WTC11 (cell line): ENCODE measurements at regions not wholly inside any gene's neighbourhood (a gene's known extent, or its start where the extent isn't known, plus 50 kb on each side); places are given as distances from the start of the nearest gene placed in this dataset.
A peak's percentile ranks its signal among the peaks of the same experiment; 100 is the strongest.

Experiments
- ATAC-seq: fragments of 200-7000 bp; cut with Tn5 transposase; 2 replicates; pipeline ENCODE4 v1.10.0; 2021; ENCODE audit warnings: mild to moderate bottlenecking, moderate library complexity
- CTCF ChIA-PET: fragments of 300-600 bp; sonication (Branson Sonifier 250); formaldehyde crosslinking; loops from one replicate; lab custom pipeline; 2021; ENCODE audit warnings: antibody characterized with exemption; lab: Charles Lee
- POLR2A ChIA-PET: fragments of 350-600 bp; sonication (Branson Sonifier 250); formaldehyde crosslinking; loops from one replicate; lab custom pipeline; 2021; ENCODE audit warnings: antibody characterized with exemption; lab: Charles Lee
- DNase-seq: peaks from one replicate; pipeline ENCODE4 v3.0.0; 2021; ENCODE audit warnings: low spot score
- H3K27ac Mint-ChIP-seq: 2 replicates; pipeline ENCODE4 v1.8.0; 2021; ENCODE audit warnings: mixed read lengths
- H3K27me3 Mint-ChIP-seq: 2 replicates; pipeline ENCODE4 v1.8.0; 2021; ENCODE audit warnings: low read depth, mild to moderate bottlenecking, moderate library complexity, mixed read lengths
- H3K36me3 Mint-ChIP-seq: 2 replicates; pipeline ENCODE4 v1.8.0; 2021; ENCODE audit warnings: mixed read lengths
- H3K4me1 Mint-ChIP-seq: 2 replicates; pipeline ENCODE4 v1.8.0; 2022; ENCODE audit warnings: mixed read lengths
- H3K4me3 Mint-ChIP-seq: 2 replicates; pipeline ENCODE4 v1.8.0; 2021; ENCODE audit warnings: mild to moderate bottlenecking, moderate library complexity, mixed read lengths
- H3K9me3 Mint-ChIP-seq: 2 replicates; pipeline ENCODE4 v1.8.0; 2021; ENCODE audit warnings: mixed read lengths
- ATF6 ChIP-seq: sonication (generic); formaldehyde crosslinking; IDR thresholded peaks from 2 replicates; pipeline ENCODE4 v1.8.1; 2023; ENCODE audit warnings: mild to moderate bottlenecking, missing genetic modification reagents
- CBFB ChIP-seq: sonication (generic); formaldehyde crosslinking; IDR thresholded peaks from 2 replicates; pipeline ENCODE4 v1.8.1; 2022; ENCODE audit warnings: mild to moderate bottlenecking, low read depth, missing genetic modification reagents
- CREM ChIP-seq: sonication (generic); formaldehyde crosslinking; IDR thresholded peaks from 2 replicates; pipeline ENCODE4 v1.8.1; 2022; ENCODE audit warnings: mild to moderate bottlenecking, missing genetic modification reagents, moderate library complexity
- E2F5 ChIP-seq: sonication (generic); formaldehyde crosslinking; IDR thresholded peaks from 2 replicates; pipeline ENCODE4 v1.8.1; 2022; ENCODE audit warnings: mild to moderate bottlenecking, moderate library complexity, missing genetic modification reagents
- FOXP4 ChIP-seq: sonication (generic); formaldehyde crosslinking; IDR thresholded peaks from 2 replicates; pipeline ENCODE4 v1.8.0; 2022; ENCODE audit warnings: mild to moderate bottlenecking, missing genetic modification reagents
- GABPB1 ChIP-seq: sonication (generic); formaldehyde crosslinking; IDR thresholded peaks from 2 replicates; pipeline ENCODE4 v1.8.1; 2023; ENCODE audit warnings: mild to moderate bottlenecking, missing genetic modification reagents
- MXD4 ChIP-seq: fragments of 250-450 bp; sonication (Bioruptor Pico); IDR thresholded peaks from 2 replicates; pipeline ENCODE4 v1.8.0; 2021; ENCODE audit warnings: mild to moderate bottlenecking, moderate library complexity, borderline replicate concordance
- NFATC4 ChIP-seq: fragments of 250-450 bp; sonication (Bioruptor Pico); IDR thresholded peaks from 2 replicates; pipeline ENCODE4 v1.9.0; 2021; ENCODE audit warnings: mild to moderate bottlenecking
- NFE2L1 ChIP-seq: sonication (generic); formaldehyde crosslinking; IDR thresholded peaks from 2 replicates; pipeline ENCODE4 v1.8.1; 2023; ENCODE audit warnings: missing genetic modification reagents
- OVOL2 ChIP-seq: fragments of 250-450 bp; sonication (Bioruptor Pico); IDR thresholded peaks from 2 replicates; pipeline ENCODE4 v1.9.0; 2021; ENCODE audit warnings: mild to moderate bottlenecking, borderline replicate concordance
- PRDM15 ChIP-seq: sonication (generic); formaldehyde crosslinking; IDR thresholded peaks from 2 replicates; pipeline ENCODE4 v1.8.0; 2022; ENCODE audit warnings: missing genetic modification reagents
- TCF7 ChIP-seq: sonication (generic); formaldehyde crosslinking; IDR thresholded peaks from 2 replicates; pipeline ENCODE4 v1.8.0; 2022; ENCODE audit warnings: mild to moderate bottlenecking, low read depth, missing genetic modification reagents, moderate library complexity
- TEAD1 ChIP-seq: sonication (generic); formaldehyde crosslinking; IDR thresholded peaks from 2 replicates; pipeline ENCODE4 v1.8.0; 2022; ENCODE audit warnings: mild to moderate bottlenecking, missing genetic modification reagents
- TP53 ChIP-seq: sonication (generic); formaldehyde crosslinking; IDR thresholded peaks from 2 replicates; pipeline ENCODE4 v1.8.1; 2023; ENCODE audit warnings: mild to moderate bottlenecking, missing genetic modification reagents
- ZNF232 ChIP-seq: sonication (generic); formaldehyde crosslinking; IDR thresholded peaks from 2 replicates; pipeline ENCODE4 v1.8.0; 2022; ENCODE audit warnings: mild to moderate bottlenecking, missing genetic modification reagents
- ZNF416 ChIP-seq: fragments of 250-450 bp; sonication (Bioruptor Pico); IDR thresholded peaks from 2 replicates; pipeline ENCODE4 v1.9.0; 2021; ENCODE audit warnings: mild to moderate bottlenecking, inconsistent platforms
- ZNF425 ChIP-seq: fragments of 250-450 bp; sonication (Bioruptor Pico); conservative IDR thresholded peaks from 2 replicates; pipeline ENCODE4 v1.9.0; 2021; ENCODE audit warnings: mild to moderate bottlenecking
- ZNF532 ChIP-seq: fragments of 250-450 bp; sonication (Bioruptor Pico); IDR thresholded peaks from 2 replicates; pipeline ENCODE4 v1.9.0; 2021; ENCODE audit warnings: mild to moderate bottlenecking, borderline replicate concordance

- TF ChIP-seq CREM (no peak), FOXP4 (CRISPR knock-in tag) (no peak), MXD4 (no peak), ZNF232 (no peak), TEAD1 (CRISPR knock-in tag) (no peak), ATF6 (no peak), NFE2L1 (no peak), TCF7 (CRISPR knock-in tag) (no peak), PRDM15 (CRISPR knock-in tag) (no peak), NFATC4 (CRISPR knock-in tag) (no peak), TP53 (no peak), ZNF425 (CRISPR knock-in tag) (no peak), OVOL2 (CRISPR knock-in tag) (no peak)
Measured at GRCh38 chr3:84504761-84505160, 454.0 kb upstream of the CADM2 start (continued).

- Mint-ChIP-seq H3K27ac (no peak overlapping the region), H3K36me3 (no peaks in the 10 kb centered on the region), H3K27me3 (no peaks in the 10 kb centered on the region), H3K4me3 (no peak overlapping the region), H3K9me3 (peaks cover 17% of the 10 kb centered on the region), H3K4me1 (no peaks in the 10 kb centered on the region)
- CTCF ChIA-PET: interaction anchor here (1.1 kb wide), 1 partner anchor 38 kb away, joined by 3 read pairs; no protein-coding TSS in a partner anchor
- POLR2A ChIA-PET: no interaction called here
- ATAC-seq (peak; percentile 81), DNase-seq (no peak)
- TF ChIP-seq ZNF532 (CRISPR knock-in tag) (no peak), E2F5 (no peak), ZNF232 (no peak), PRDM15 (CRISPR knock-in tag) (no peak), GABPB1 (CRISPR knock-in tag) (no peak), ZNF416 (CRISPR knock-in tag) (no peak), CBFB (CRISPR knock-in tag) (no peak)
Measured at GRCh38 chr3:84510007-84510406, 448.8 kb upstream of the CADM2 start.
